ENCODE measurements at regions not wholly inside any gene's neighbourhood (a gene's known extent, or its start where the extent isn't known, plus 50 kb on each side); places are given as distances from the start of the nearest gene placed in this dataset.
"Not testable (repeated sequence)": the region's sequence is repeated elsewhere in the genome, so short reads cannot be mapped to it uniquely, and the experiment has no call there.

DNA sequence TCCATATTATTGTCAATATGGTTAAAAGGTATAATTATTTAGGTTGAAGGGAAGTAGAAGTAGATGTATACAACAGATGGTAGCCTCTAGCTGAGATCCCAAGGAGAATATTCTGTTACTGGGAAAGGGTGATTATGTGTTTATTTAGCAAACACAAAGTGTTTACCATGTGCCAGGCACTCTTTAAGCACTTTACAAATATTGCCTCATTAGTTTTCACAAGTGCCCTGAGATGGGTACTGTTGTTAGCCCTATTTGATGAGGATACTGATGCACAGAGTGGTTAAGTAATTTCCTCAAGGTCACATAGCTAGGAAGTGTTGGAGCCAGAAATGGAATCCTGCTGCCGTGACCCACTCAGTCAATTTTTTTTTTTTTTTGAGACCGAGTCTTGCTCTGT, 60.3 kb upstream of the NIPA1 start:
- not testable (repeated sequence) for TF ChIP-seq CTCF, POLR2A (IDR thresholded peaks at IDR 0.05)
